CD4-positive, CD25-positive, alpha-beta regulatory T cell (primary cell): ENCODE measurements at regions not wholly inside any gene's neighbourhood (a gene's known extent, or its start where the extent isn't known, plus 50 kb on each side); places are given as distances from the start of the nearest gene placed in this dataset.

ENCODE experiments used
- ATAC-seq, 2 donors: fragments of 150-1000 bp; cut with Tn5 transposase; one replicate each; pipeline ENCODE4 v1.10.0; 2021; ENCODE audit warnings: low read depth in 2 of 2, moderate number of reproducible peaks in 2 of 2, moderate library complexity in 1 of 2
- DNase-seq, 3 donors: peaks; one replicate each; pipeline versions ENCODE4 v3.0.0 to v3.0.0-alpha.2; 2012 to 2022; ENCODE audit warnings: mixed read lengths in 1 of 3
- H3K27ac ChIP-seq: one replicate; pipeline ENCODE4 v1.7.0; 2013; ENCODE audit warnings: mild to moderate bottlenecking, low read length; ENCODE audit not compliant: insufficient read depth, poor library complexity, severe bottlenecking
- H3K27me3 ChIP-seq: one replicate; pipeline ENCODE4 v1.7.0; 2013; ENCODE audit warnings: low read length; ENCODE audit not compliant: control insufficient read depth, insufficient read depth
- H3K36me3 ChIP-seq: one replicate; pipeline ENCODE4 v1.7.0; 2013; ENCODE audit warnings: mild to moderate bottlenecking, low read length, moderate library complexity; ENCODE audit not compliant: control insufficient read depth, insufficient read depth
- H3K4me1 ChIP-seq: 2 replicates; pipeline ENCODE4 v1.7.0; 2013; ENCODE audit warnings: mild to moderate bottlenecking, low read length; ENCODE audit not compliant: insufficient read depth, control insufficient read depth, poor library complexity, severe bottlenecking
- H3K4me3 ChIP-seq: one replicate; pipeline ENCODE4 v1.7.0; 2013; ENCODE audit warnings: low read depth, mild to moderate bottlenecking, low read length, moderate library complexity
- H3K9me3 ChIP-seq, 2 experiments: 1 replicate in 1 of 2; 2 replicates in 1 of 2; pipeline ENCODE4 v1.7.0; 2013; ENCODE audit warnings: low read length in 2 of 2, mild to moderate bottlenecking in 1 of 2, moderate library complexity in 1 of 2; ENCODE audit not compliant: control insufficient read depth in 2 of 2
- H3K27ac Mint-ChIP-seq, 3 donors: one replicate each; pipeline ENCODE4 v1.8.0; 2020 to 2022; ENCODE audit warnings: mild to moderate bottlenecking in 3 of 3, mixed read lengths in 3 of 3, moderate library complexity in 2 of 3
- H3K27me3 Mint-ChIP-seq: one replicate; pipeline ENCODE4 v1.8.0; 2022; ENCODE audit warnings: mild to moderate bottlenecking, mixed read lengths
- H3K36me3 Mint-ChIP-seq: one replicate; pipeline ENCODE4 v1.8.0; 2020; ENCODE audit warnings: mixed read lengths
- H3K4me1 Mint-ChIP-seq, 4 donors: one replicate each; pipeline ENCODE4 v1.8.0; 2020 to 2022; ENCODE audit warnings: mixed read lengths in 4 of 4, mild to moderate bottlenecking in 1 of 4
- H3K4me3 Mint-ChIP-seq, 4 donors: one replicate each; pipeline ENCODE4 v1.8.0; 2020 to 2022; ENCODE audit warnings: mild to moderate bottlenecking in 4 of 4, mixed read lengths in 4 of 4, moderate library complexity in 3 of 4
- H3K9me3 Mint-ChIP-seq, 7 donors: one replicate each; pipeline ENCODE4 v1.8.0; 2020 to 2022; ENCODE audit warnings: mixed read lengths in 7 of 7, mild to moderate bottlenecking in 3 of 7, moderate library complexity in 2 of 7

DNA sequence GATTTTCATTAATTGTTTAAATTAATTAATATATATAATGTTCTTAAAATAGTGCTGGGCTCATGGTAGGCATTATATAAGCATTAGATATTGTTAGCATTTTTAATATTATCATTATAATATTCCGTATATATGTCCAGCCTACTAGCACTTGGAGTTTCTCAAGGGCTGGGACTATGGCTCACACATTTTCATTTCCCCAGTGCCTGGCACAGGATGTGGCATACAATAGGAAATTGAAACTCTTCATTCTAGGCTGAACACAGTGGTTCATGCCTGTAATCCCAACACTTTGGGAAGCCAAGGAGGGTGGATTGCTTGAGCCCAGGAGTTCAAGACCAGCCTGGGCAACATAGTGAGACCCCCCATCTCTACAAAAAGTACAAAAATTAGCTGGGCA, 170.4 kb downstream of the RSL24D1 start:
- Histone ChIP-seq H3K27me3 (no peaks in the 10 kb centered on the region), H3K36me3 (no peaks in the 10 kb centered on the region), H3K9me3 (no peaks in the 10 kb centered on the region), H3K4me1 (no peaks in the 10 kb centered on the region), H3K27ac (no peak overlapping the region), H3K4me3 (no peak overlapping the region)
- H3K36me3 Mint-ChIP-seq: no peaks in the 10 kb centered on the region
- no peak for ATAC-seq
- no peaks in the 10 kb centered on the region for H3K27me3 Mint-ChIP-seq
- peak overlapping the region in 1 of 3 donors; percentile 5 for H3K27ac Mint-ChIP-seq
- peaks cover 0 to 5% (median 0%) of the 10 kb centered on the region in 7 donors for H3K9me3 Mint-ChIP-seq
- H3K4me3 Mint-ChIP-seq: no peak overlapping the region
- H3K4me1 Mint-ChIP-seq: no peaks in the 10 kb centered on the region
- DNase-seq: no peak

- Histone ChIP-seq H3K4me1 (no peaks in the 10 kb centered on the region), H3K27ac (no peak overlapping the region), H3K9me3 (no peaks in the 10 kb centered on the region), H3K36me3 (no peaks in the 10 kb centered on the region), H3K27me3 (no peaks in the 10 kb centered on the region), H3K4me3 (no peak overlapping the region)
- Mint-ChIP-seq H3K9me3 (peaks cover 0 to 3% (median 0%) of the 10 kb centered on the region in 7 donors), H3K27ac (no peak overlapping the region), H3K36me3 (no peaks in the 10 kb centered on the region), H3K4me1 (no peaks in the 10 kb centered on the region), H3K27me3 (peaks cover 4% of the 10 kb centered on the region), H3K4me3 (no peak overlapping the region)
- DNase-seq: no peak
- ATAC-seq: no peak
Measured at GRCh38 chr15:55017635-55018034, 179.1 kb downstream of the RSL24D1 start.

DNA sequence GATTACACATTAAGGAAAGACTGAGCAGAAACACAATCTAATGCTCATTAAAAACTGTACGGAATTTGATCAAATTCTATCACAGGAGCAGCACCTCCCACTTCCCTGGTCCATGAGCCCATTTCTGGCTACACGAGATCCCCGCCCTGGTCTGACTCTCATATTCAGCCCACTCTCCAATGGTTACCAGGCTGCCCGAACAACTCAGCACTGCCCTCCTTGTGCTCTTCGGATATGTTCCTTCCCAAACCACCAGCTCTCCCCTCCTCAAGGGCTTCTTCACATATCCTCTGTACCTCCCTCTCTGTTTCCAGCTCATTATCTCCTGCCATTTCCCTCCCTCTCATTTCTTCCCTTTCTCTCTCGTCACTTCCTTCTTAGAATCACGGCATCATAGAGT, 180.5 kb downstream of the RSL24D1 start:
- H3K9me3 ChIP-seq: no peaks in the 10 kb centered on the region
- no peak overlapping the region for H3K4me3 ChIP-seq
- H3K27ac ChIP-seq: no peak overlapping the region
- Mint-ChIP-seq H3K4me1 (no peaks in the 10 kb centered on the region), H3K4me3 (no peak overlapping the region), H3K27me3 (peaks cover 4% of the 10 kb centered on the region), H3K36me3 (no peaks in the 10 kb centered on the region), H3K9me3 (peaks cover 0 to 3% (median 0%) of the 10 kb centered on the region in 7 donors), H3K27ac (peak overlapping the region in 1 of 3 donors; percentile 29)
- DNase-seq (no peak), ATAC-seq (no peak)
- no peaks in the 10 kb centered on the region for H3K4me1 ChIP-seq
- no peaks in the 10 kb centered on the region for H3K36me3 ChIP-seq
- no peaks in the 10 kb centered on the region for H3K27me3 ChIP-seq

GRCh38 chr15:55015093-55015445, 181.7 kb downstream of the RSL24D1 start:
- DNase-seq: no peak
- ATAC-seq: no peak
- Histone ChIP-seq H3K9me3 (no peaks in the 10 kb centered on the region), H3K27ac (no peak overlapping the region), H3K27me3 (no peaks in the 10 kb centered on the region), H3K4me3 (no peak overlapping the region), H3K4me1 (no peaks in the 10 kb centered on the region), H3K36me3 (no peaks in the 10 kb centered on the region)
- Mint-ChIP-seq H3K9me3 (peaks cover 0 to 3% (median 0%) of the 10 kb centered on the region in 7 donors), H3K4me3 (no peak overlapping the region), H3K27ac (no peak overlapping the region), H3K4me1 (no peaks in the 10 kb centered on the region), H3K36me3 (no peaks in the 10 kb centered on the region), H3K27me3 (peaks cover 4% of the 10 kb centered on the region)

DNA sequence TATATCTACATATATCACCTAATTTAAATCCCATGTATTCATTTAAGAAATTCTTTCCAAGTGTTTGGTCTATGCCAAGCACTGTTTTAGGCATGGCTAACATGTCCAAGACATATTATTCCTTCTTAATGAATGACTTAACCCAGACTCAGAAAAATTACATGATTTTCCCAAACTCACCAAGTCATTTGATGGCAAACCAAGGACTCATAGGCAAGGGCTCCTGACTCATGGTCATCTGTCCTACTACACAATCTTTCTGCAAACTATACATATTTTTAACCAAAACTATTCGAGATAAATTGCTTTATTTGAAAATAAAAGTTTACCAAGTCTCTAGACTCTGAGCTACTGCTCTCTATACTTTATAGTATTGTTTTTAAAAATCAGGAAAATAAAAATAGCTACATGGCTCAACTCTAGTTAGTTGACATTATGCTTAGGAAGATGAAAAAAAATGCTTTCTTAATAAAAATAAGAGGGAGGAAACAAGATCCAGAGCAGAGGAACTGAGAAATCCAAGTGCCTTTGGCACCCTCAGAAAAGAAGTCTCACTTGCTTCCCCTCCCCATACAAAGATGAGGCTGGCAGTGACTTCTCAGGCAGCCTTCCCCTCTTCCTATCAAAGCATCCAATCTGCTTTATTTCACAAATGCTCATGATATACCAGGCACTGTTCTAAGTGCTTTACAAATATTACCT, 182.2 kb downstream of the RSL24D1 start:
- H3K4me1 ChIP-seq: no peaks in the 10 kb centered on the region
- peaks cover 0 to 3% (median 0%) of the 10 kb centered on the region in 7 donors for H3K9me3 Mint-ChIP-seq
- no peak overlapping the region for H3K4me3 ChIP-seq
- no peaks in the 10 kb centered on the region for H3K36me3 Mint-ChIP-seq
- no peak for DNase-seq
- H3K4me1 Mint-ChIP-seq: no peaks in the 10 kb centered on the region
- H3K36me3 ChIP-seq: no peaks in the 10 kb centered on the region
- no peak overlapping the region for H3K4me3 Mint-ChIP-seq
- H3K27ac Mint-ChIP-seq: no peak overlapping the region
- no peaks in the 10 kb centered on the region for H3K27me3 ChIP-seq
- H3K27ac ChIP-seq: no peak overlapping the region
- ATAC-seq: no peak
- no peaks in the 10 kb centered on the region for H3K9me3 ChIP-seq
- peaks cover 4% of the 10 kb centered on the region for H3K27me3 Mint-ChIP-seq

- Mint-ChIP-seq H3K27ac (no peak overlapping the region), H3K4me1 (no peaks in the 10 kb centered on the region), H3K9me3 (peaks cover 0 to 7% (median 4%) of the 10 kb centered on the region in 7 donors), H3K4me3 (no peak overlapping the region), H3K27me3 (no peaks in the 10 kb centered on the region), H3K36me3 (no peaks in the 10 kb centered on the region)
- ATAC-seq (no peak), DNase-seq (no peak)
- H3K36me3 ChIP-seq: no peaks in the 10 kb centered on the region
- no peaks in the 10 kb centered on the region for H3K27me3 ChIP-seq
- H3K4me3 ChIP-seq: no peak overlapping the region
- no peaks in the 10 kb centered on the region for H3K9me3 ChIP-seq
- H3K4me1 ChIP-seq: no peaks in the 10 kb centered on the region
- no peak overlapping the region for H3K27ac ChIP-seq
Measured at GRCh38 chr15:55008421-55008820, 188.3 kb downstream of the RSL24D1 start.

DNA sequence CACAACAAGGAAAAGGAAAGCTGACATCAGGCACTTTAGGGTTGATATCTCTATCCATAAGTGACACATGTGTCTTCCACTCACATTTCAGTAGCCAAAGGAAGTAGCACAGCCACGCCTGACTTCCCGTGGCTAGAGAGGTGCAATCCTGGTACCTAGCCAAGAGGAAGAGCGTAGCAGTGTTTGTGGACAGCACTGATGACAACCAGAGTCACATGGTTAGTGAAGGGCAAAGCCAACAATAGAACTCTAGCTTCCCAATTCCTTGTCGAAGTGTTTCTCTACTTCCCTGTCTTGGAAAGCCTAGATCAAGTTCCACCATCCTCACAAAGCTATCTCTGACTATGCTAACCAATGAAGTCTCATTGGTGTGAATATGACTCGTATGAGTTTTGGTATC, 189.2 kb downstream of the RSL24D1 start:
- H3K4me1 ChIP-seq: no peaks in the 10 kb centered on the region

DNA sequence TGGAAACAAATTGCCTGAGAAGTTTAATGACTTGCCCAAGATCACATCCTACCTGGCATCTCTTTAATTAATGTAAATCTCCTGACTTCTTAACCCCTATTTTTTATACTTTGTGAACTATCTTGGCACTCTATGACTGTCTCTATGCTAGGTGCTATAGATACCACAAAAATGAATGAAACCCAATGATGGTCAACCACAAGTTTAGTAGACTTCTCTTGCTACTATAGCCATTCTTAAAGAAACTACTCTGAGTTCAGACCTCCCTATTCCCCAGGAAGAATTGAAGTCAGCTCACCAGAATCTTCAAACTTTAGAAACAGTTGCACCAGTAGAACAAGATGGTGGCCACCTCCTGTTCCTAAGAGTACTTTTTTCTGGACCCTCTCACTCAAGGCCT, 191.1 kb downstream of the RSL24D1 start:
- Mint-ChIP-seq H3K27me3 (no peaks in the 10 kb centered on the region), H3K36me3 (no peaks in the 10 kb centered on the region), H3K4me1 (no peaks in the 10 kb centered on the region), H3K4me3 (no peak overlapping the region), H3K27ac (no peak overlapping the region), H3K9me3 (peaks cover 0 to 7% (median 4%) of the 10 kb centered on the region in 7 donors)
- ATAC-seq (no peak), DNase-seq (no peak)
- H3K27ac ChIP-seq: no peak overlapping the region
- no peaks in the 10 kb centered on the region for H3K4me1 ChIP-seq
- H3K27me3 ChIP-seq: no peaks in the 10 kb centered on the region
- H3K36me3 ChIP-seq: no peaks in the 10 kb centered on the region
- H3K4me3 ChIP-seq: no peak overlapping the region
- no peaks in the 10 kb centered on the region for H3K9me3 ChIP-seq

More for the DNA sequence above, 189.2 kb downstream of the RSL24D1 start:
- no peak overlapping the region for H3K4me3 Mint-ChIP-seq
- H3K27ac Mint-ChIP-seq: no peak overlapping the region
- Histone ChIP-seq H3K9me3 (no peaks in the 10 kb centered on the region), H3K4me3 (no peak overlapping the region), H3K36me3 (no peaks in the 10 kb centered on the region), H3K27me3 (no peaks in the 10 kb centered on the region), H3K27ac (no peak overlapping the region)
- H3K27me3 Mint-ChIP-seq: no peaks in the 10 kb centered on the region
- peaks cover 0 to 7% (median 4%) of the 10 kb centered on the region in 7 donors for H3K9me3 Mint-ChIP-seq
- H3K36me3 Mint-ChIP-seq: no peaks in the 10 kb centered on the region
- no peak for ATAC-seq
- no peak for DNase-seq
- H3K4me1 Mint-ChIP-seq: no peaks in the 10 kb centered on the region
